ENCODE measurements at regions not wholly inside any gene's neighbourhood (a gene's known extent, or its start where the extent isn't known, plus 50 kb on each side); places are given as distances from the start of the nearest gene placed in this dataset.

- TF ChIP-seq CTCF (IDR thresholded peaks at IDR 0.05) (no peak), POLR2A (IDR thresholded peaks at IDR 0.05) (no peak)
Observed at GRCh38 chrX:146006637-146007036, 189.0 kb downstream of the SLITRK2 start.
